Mammary epithelial cell (primary cell): ENCODE measurements at regions not wholly inside any gene's neighbourhood (a gene's known extent, or its start where the extent isn't known, plus 50 kb on each side); places are given as distances from the start of the nearest gene placed in this dataset.

Experiments used
- CTCF ChIP-seq, 2 donors: IDR thresholded peaks in 1 of 2; conservative IDR thresholded peaks in 1 of 2; 2 replicates each; pipeline ENCODE4 v1.5.1; 2011 to 2012; ENCODE audit warnings: inconsistent platforms in 2 of 2, low read length in 2 of 2, mild to moderate bottlenecking in 2 of 2, control low read depth in 1 of 2, low read depth in 1 of 2; ENCODE audit not compliant: insufficient read depth in 1 of 2; ENCODE audit errors: extremely low read depth in 1 of 2
- EZH2 ChIP-seq: IDR thresholded peaks from 2 replicates; pipeline ENCODE4 v1.6.1; 2012; ENCODE audit warnings: low read length, inconsistent platforms, borderline replicate concordance

- TF ChIP-seq CTCF (conservative IDR thresholded peaks at IDR 0.05 in 1 of 2, IDR thresholded peaks at IDR 0.05 in 1 of 2; ENCODE audit: extremely low read depth in 1 of 2, insufficient read depth in 1 of 2, low read depth in 1 of 2, low read length in 2 of 2) (no peak), EZH2 (no peak)
These were observed 233.6 kb upstream of the ASIC2 start for GRCh38 chr17:33526717-33527116.
